DMS114 treated with DMSO at 0.1 percent for 48 hours (cell line): ENCODE measurements at regions not wholly inside any gene's neighbourhood (a gene's known extent, or its start where the extent isn't known, plus 50 kb on each side); places are given as distances from the start of the nearest gene placed in this dataset.

Source experiments
- DNase-seq: peaks from one replicate; lab custom pipeline; 2025; ENCODE audit not compliant: unreplicated experiment; lab: John Stamatoyannopoulos, UW

DNA sequence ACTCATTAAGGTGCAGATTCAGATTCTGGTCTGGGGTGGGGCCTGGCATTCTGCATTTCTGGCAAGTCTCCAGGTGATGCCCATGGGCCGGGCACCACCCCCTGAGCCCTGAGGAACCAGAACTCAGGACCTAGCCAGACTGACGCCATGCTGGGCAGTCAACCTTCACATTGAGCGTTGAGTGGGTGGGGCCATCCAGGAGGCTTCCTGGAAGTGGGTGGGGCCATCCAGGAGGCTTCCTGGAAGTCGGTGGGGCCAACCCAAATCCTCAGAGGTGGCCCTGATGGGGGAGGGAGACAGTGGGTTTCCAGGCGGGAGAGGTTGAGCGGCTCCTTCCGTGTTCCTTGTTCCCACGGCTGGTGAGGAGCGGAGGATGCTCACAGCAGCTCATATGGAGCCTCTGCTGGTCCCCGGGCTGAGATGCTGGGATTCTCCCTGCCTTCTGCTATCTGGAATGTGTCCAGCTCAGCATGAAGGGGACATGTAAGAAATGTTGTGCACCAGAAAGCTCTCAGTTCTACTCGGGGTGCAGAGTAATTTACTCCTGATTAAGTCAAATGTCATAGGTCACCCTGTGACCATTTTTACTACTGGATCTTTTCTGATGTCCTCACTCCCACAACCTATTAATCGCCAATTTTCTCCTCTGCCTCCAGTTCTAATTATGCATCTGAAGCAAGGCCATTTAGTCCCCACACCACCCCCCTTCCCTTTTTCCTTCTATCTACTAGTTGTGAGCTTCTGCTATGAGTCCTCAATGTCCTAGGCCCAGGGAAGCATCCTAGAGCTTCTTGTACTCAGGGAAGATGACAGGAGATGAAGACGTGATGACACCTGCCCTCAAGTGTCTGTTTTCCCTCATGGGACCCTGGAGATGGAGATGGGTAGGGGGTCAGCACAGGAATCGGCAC lies 435.4 kb downstream of the PTPRU start:
- DNase-seq = no peak

GRCh38 chr1:29670752-29671151 lies 434.4 kb downstream of the PTPRU start:
- DNase-seq = no peak

GRCh38 chr1:29669912-29670311 lies 433.6 kb downstream of the PTPRU start:
- DNase-seq = no peak

GRCh38 chr1:29669158-29669871 lies 433.0 kb downstream of the PTPRU start:
- no peak for DNase-seq

DNA sequence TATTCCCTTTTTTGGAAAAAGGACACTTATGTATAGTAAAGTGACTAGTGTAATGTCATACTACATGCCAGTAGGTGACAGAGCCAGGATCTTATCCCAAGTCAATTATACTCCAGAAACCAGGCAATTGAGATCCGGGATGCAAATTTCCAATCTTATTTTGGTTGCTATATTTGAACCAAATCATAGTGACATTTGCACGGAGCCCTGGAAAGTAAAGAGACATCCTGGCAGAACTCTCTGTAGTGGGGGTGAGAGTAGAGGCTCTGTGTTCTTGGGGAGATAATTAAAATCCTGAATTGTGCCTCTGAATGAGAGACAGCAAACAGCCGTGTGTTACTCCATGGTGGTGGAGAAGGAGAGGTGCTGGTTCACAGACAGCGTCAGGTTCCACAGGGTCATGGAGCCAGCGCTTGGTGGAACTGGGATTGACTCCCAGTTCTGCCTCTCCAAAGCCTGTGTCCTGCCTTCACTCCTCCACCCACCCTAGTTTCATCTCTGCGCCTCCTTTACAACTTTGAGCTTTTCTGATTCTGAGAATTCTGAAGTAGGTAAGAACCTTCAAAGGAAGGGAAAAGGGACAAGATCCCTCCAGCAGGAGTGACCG lies 432.3 kb downstream of the PTPRU start:
- no peak for DNase-seq

- no peak for DNase-seq
These were observed 431.6 kb downstream of the PTPRU start for GRCh38 chr1:29667951-29668350.

DNA sequence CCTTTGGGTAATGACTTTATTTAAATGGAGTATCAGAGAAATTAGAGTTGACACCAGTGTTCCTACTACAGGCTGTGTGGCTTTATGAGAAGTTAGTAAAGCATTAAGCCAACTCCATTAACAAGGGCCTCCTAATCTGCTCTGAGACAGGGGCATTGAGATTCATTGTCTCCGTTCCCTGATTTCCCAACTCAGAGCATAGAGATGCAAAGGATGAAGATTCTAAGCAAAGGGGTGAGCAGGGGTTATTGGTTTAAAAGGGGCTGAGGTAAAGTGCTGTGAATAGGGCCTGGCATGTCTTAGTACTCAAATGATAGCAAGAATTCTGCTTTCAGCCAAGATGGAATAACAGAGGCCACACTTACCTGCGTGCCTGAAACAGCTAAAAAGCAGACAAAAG lies 428.4 kb downstream of the PTPRU start:
- no peak for DNase-seq

- no peak for DNase-seq
These were observed 422.4 kb downstream of the PTPRU start for GRCh38 chr1:29658688-29659087.

- DNase-seq = no peak
These were observed 421.5 kb downstream of the PTPRU start for GRCh38 chr1:29657816-29658215.

- DNase-seq = no peak
These were observed 419.9 kb downstream of the PTPRU start for GRCh38 chr1:29655945-29656850.

GRCh38 chr1:29655145-29655544 lies 418.8 kb downstream of the PTPRU start:
- DNase-seq = no peak

DNA sequence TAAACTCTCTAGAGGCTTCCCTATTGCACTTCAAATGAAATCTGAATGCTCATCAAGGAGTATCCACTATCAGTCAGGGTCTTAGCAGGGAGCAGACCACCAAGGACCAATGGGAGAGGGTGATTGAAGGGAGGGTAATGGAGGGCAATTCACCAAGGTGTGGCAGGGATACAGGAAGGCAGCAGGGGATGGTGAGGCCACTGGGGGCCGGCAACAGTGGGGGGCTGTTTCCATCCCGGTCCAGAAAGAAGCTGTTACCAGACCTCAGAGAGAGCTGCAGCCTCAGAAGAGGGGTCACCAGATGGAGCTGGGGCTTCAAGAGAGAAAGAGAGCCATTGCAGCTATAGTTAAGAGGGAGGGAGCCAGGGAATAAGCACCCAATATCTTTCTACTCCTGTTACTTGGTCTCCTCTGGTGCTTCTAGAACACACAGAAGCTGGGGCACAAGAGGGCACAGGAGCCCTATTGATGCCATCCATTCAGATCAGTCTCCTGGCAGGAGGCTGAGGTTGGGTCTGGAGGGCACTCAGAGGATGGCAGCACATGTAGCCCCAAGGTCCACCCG lies 417.6 kb downstream of the PTPRU start:
- DNase-seq = no peak

- DNase-seq = no peak
These were observed 416.9 kb downstream of the PTPRU start for GRCh38 chr1:29653034-29653810.

DNA sequence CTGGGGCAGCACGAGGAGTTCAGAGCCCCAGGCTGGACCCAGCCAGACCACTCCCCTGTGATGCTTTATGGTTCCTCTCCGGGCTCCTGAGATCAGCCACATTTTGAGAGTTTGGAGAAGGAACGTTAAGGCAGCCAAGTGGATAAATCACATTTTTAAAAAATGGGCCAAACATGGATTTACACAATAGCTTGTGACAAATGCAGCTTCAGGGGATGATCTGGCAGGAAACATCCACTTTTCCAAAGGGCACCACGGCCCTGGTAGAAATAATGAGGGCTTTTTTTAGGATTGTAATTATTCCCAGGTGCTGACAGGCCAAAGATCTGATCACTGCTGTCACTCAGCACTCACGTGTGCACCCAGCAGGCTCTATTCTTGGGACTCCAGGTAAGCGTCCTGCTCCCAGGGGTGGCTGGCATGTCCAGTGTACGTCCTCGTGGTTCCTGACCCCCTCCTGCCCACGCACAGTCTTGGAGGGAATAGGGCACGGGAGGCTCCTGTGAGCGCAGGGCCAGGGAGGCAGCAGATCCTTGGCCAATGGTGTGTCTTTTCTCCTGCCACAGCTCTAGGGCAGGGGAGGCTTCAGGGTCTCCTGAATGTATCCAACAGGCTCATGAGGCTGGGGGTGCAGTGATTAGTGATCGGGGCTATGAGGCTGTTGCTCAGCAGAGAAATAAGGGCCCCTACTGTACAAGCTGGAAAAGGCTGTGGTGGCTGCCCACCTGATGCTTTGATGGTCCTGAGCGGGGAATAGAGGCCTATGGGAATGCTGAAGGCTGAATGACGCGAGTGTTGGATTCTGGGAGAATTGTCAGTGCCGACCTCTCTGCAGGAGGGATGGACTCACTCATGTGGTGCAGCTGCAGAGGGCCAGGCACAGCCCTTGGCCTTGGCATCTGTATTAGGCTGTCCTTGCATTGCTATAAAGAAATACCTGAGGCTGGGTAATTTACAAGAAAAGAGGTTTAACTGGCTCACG lies 415.7 kb downstream of the PTPRU start:
- DNase-seq = no peak

DNA sequence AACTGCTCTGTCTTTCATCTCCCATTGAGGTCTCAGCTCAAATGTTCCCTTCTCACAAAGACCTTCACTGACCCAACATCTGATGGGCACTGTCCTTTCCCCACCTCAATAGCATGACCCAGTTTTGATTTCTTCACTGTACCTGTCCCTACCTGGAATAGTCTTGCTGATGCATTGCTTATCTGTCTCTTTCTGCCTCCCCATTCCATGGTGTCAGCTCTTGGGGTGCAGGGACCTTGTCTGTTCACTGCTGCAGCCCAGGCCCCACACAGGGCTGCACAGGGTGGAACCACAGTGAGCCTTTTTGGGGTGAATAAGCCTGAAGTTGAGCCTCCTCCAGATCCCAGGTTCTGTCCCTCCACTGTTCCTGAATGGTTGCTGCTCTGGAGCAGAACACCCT lies 414.9 kb downstream of the PTPRU start:
- DNase-seq = no peak

GRCh38 chr1:29650476-29650875 lies 414.2 kb downstream of the PTPRU start:
- DNase-seq = no peak

- DNase-seq = no peak
These were observed 413.7 kb downstream of the PTPRU start for GRCh38 chr1:29650041-29650400.

GRCh38 chr1:29649189-29650040 lies 413.1 kb downstream of the PTPRU start:
- no peak for DNase-seq
